GM23338 (cell line): ENCODE measurements at regions not wholly inside any gene's neighbourhood (a gene's known extent, or its start where the extent isn't known, plus 50 kb on each side); places are given as distances from the start of the nearest gene placed in this dataset.
A peak's percentile ranks its signal among the peaks of the same experiment; 100 is the strongest.

ENCODE experiments used
- ATAC-seq: fragments of 200-7000 bp; cut with Tn5 transposase; 3 replicates; pipeline ENCODE4 v1.9.1; 2020
- DNase-seq: peaks from one replicate; pipeline ENCODE4 v3.0.0-alpha.2; 2015; ENCODE audit warnings: low spot score
- H2AFZ ChIP-seq: fragments of 200-600 bp; sonication (generic); 2 replicates; pipeline ENCODE4 v1.8.0; 2016; ENCODE audit warnings: antibody characterized with exemption, mild to moderate bottlenecking, moderate library complexity
- H3F3A ChIP-seq: fragments of 200-600 bp; sonication (generic); replicated peaks from 2 replicates; pipeline ENCODE4 v1.8.0; 2017; ENCODE audit warnings: antibody characterized with exemption, mixed run types, low read depth
- H3K27ac ChIP-seq: fragments of 200-600 bp; sonication (generic); 2 replicates; pipeline ENCODE4 v1.6.1; 2016; ENCODE audit warnings: low read depth
- H3K27me3 ChIP-seq: fragments of 200-600 bp; sonication (generic); 2 replicates; pipeline ENCODE4 v1.8.0; 2016; ENCODE audit warnings: mild to moderate bottlenecking, mixed run types, moderate library complexity; ENCODE audit not compliant: insufficient read depth
- H3K36me3 ChIP-seq: fragments of 200-600 bp; sonication (generic); 2 replicates; pipeline ENCODE4 v1.8.0; 2016; ENCODE audit warnings: mild to moderate bottlenecking; ENCODE audit not compliant: insufficient read depth
- H3K4me1 ChIP-seq: fragments of 200-600 bp; sonication (generic); 2 replicates; pipeline ENCODE4 v1.8.0; 2016; ENCODE audit warnings: mild to moderate bottlenecking, moderate library complexity; ENCODE audit not compliant: insufficient read depth
- H3K4me2 ChIP-seq: fragments of 200-600 bp; sonication (generic); 2 replicates; pipeline ENCODE4 v1.7.1; 2017; ENCODE audit warnings: mixed run types
- H3K4me3 ChIP-seq: fragments of 200-600 bp; sonication (generic); 2 replicates; pipeline ENCODE4 v1.6.1; 2016; ENCODE audit warnings: mixed run types
- H3K79me2 ChIP-seq: fragments of 200-600 bp; sonication (generic); replicated peaks from 2 replicates; pipeline ENCODE4 v1.8.0; 2017; ENCODE audit warnings: mild to moderate bottlenecking; ENCODE audit not compliant: insufficient read depth
- H3K9me2 ChIP-seq: fragments of 200-600 bp; sonication (generic); 2 replicates; pipeline ENCODE4 v1.8.0; 2017; ENCODE audit not compliant: insufficient read depth
- H4K20me1 ChIP-seq: fragments of 200-600 bp; sonication (generic); replicated peaks from 2 replicates; pipeline ENCODE4 v1.8.0; 2017; ENCODE audit warnings: mild to moderate bottlenecking; ENCODE audit not compliant: insufficient read depth
- H3K27ac Mint-ChIP-seq: 2 replicates; pipeline ENCODE4 v1.8.0; 2020; ENCODE audit warnings: inconsistent platforms, mild to moderate bottlenecking, moderate library complexity, mixed read lengths
- H3K27me3 Mint-ChIP-seq: 3 replicates; pipeline ENCODE4 v1.8.0; 2022; ENCODE audit warnings: low read depth, mild to moderate bottlenecking, moderate library complexity, mixed read lengths, inconsistent platforms; ENCODE audit not compliant: insufficient read depth, poor library complexity
- H3K36me3 Mint-ChIP-seq: 3 replicates; pipeline ENCODE4 v1.8.0; 2021; ENCODE audit warnings: low read depth, mild to moderate bottlenecking, inconsistent platforms, moderate library complexity, mixed read lengths
- H3K4me1 Mint-ChIP-seq: 3 replicates; pipeline ENCODE4 v1.8.0; 2020; ENCODE audit warnings: mild to moderate bottlenecking, inconsistent platforms, mixed read lengths
- H3K4me3 Mint-ChIP-seq: 3 replicates; pipeline ENCODE4 v1.8.0; 2021; ENCODE audit warnings: moderate library complexity, mild to moderate bottlenecking, inconsistent platforms, mixed read lengths
- H3K9me3 Mint-ChIP-seq: 3 replicates; pipeline ENCODE4 v1.8.0; 2020; ENCODE audit warnings: moderate library complexity, mild to moderate bottlenecking, inconsistent platforms, mixed read lengths
- CREB1 ChIP-seq: fragments of 250-450 bp; sonication (Bioruptor Pico); IDR thresholded peaks from 2 replicates; pipeline ENCODE4 v1.5.0; 2020; ENCODE audit warnings: low read depth, mild to moderate bottlenecking, moderate library complexity
- ETS1 ChIP-seq: IDR thresholded peaks from 2 replicates; pipeline ENCODE4 v1.6.1; 2016; ENCODE audit warnings: antibody characterized with exemption
- EZH2 ChIP-seq: fragments of 200-600 bp; sonication (generic); IDR thresholded peaks from one replicate; pipeline ENCODE4 v1.8.0; 2017; ENCODE audit warnings: antibody characterized with exemption, mild to moderate bottlenecking, low read depth; ENCODE audit not compliant: unreplicated experiment
- EZH2phosphoT487 ChIP-seq: fragments of 200-600 bp; sonication (generic); IDR thresholded peaks from one replicate; pipeline ENCODE4 v1.8.1; 2018; ENCODE audit warnings: antibody characterized with exemption; ENCODE audit not compliant: unreplicated experiment
- JUNB ChIP-seq: IDR thresholded peaks from one replicate; pipeline ENCODE4 v1.6.1; 2016; ENCODE audit warnings: antibody characterized with exemption; ENCODE audit not compliant: unreplicated experiment
- NANOG ChIP-seq: IDR thresholded peaks from 2 replicates; pipeline ENCODE4 v1.6.1; 2016; ENCODE audit warnings: antibody characterized with exemption, borderline replicate concordance
- POLR2AphosphoS5 ChIP-seq: IDR thresholded peaks from 2 replicates; pipeline ENCODE4 v1.6.1; 2016; ENCODE audit warnings: antibody characterized with exemption, low read depth
- REST ChIP-seq: IDR thresholded peaks from one replicate; pipeline ENCODE4 v1.6.1; 2018; ENCODE audit warnings: antibody characterized with exemption; ENCODE audit not compliant: unreplicated experiment
- STAT1 ChIP-seq: IDR thresholded peaks from one replicate; pipeline ENCODE4 v1.6.1; 2016; ENCODE audit warnings: antibody characterized with exemption; ENCODE audit not compliant: unreplicated experiment
- ZNF114 ChIP-seq: fragments of 250-450 bp; sonication (Bioruptor Pico); IDR thresholded peaks from 2 replicates; pipeline ENCODE4 v1.5.0; 2020; ENCODE audit warnings: mild to moderate bottlenecking, moderate library complexity
- ZNF331 ChIP-seq: fragments of 250-450 bp; sonication (Bioruptor Pico); IDR thresholded peaks from 2 replicates; pipeline ENCODE4 v1.5.0; 2020; ENCODE audit warnings: low read depth, mild to moderate bottlenecking, moderate library complexity
- TF ChIP-seq, protein P1 (sequence below): fragments of 250-450 bp; sonication (Bioruptor Pico); IDR thresholded peaks from 2 replicates; pipeline ENCODE4 v1.5.0; 2020; ENCODE audit warnings: mild to moderate bottlenecking, moderate library complexity

DNA sequence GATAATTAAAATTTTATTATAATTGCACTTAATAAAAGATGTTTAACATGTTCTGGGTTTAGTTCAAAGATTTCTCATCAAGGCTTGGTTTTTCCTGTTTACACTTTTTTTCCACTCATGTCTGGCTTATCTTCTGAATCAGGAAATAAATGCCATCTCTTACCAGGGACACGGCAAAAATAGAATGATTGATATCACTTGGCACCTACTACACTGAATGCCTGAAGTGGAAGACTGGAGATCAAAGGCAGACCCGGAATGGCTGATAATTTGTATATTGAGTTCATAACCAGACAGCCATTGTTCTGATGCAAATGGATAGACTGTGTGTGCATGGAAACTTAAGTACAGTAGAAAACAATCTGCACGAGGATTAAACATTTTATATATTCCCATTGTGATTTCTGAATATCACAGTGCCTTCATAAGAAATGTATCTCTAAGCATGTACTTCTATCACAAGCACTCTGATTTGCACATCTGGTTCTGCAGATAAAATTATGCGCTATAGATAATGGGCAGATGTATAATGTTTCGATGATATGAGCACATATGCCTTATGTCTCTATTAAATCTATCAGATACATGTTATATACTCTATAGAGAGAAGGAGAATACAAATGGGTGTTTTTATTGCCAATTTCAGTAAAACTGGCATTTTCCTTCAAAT is 304.8 kb downstream of the RND3 start (continued):
- TF ChIP-seq NANOG (no peak), JUNB (no peak), POLR2AphosphoS5 (no peak), EZH2 (no peak), CREB1 (CRISPR knock-in tag) (no peak), ETS1 (no peak), ZNF331 (CRISPR knock-in tag) (no peak)

DNA sequence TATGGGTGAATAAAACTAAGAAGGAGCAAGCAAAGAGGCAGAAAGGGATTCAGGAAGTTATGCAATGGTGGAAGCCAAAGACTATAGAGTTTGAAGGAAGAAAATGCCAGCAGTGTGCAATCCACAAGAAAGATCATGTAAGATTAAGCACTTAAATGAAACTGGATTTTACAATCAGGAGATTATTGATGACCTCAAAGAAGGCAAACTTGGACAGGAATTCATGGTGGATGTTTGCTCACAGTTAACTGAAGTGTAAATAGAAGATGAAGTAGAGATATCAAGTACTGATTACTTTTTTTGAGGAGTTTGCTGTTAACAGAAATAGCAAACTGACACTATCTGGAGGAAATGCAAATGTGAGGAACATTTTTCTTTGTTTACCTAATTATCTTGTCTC is 308.9 kb downstream of the RND3 start:
- ATAC-seq (no peak), DNase-seq (no peak)
- Mint-ChIP-seq H3K36me3 (no peaks in the 10 kb centered on the region; the same call in 2 of the 3 replicates), H3K9me3 (0 out of 3 replicates have a peak, but pooled peaks cover 3% of the 10 kb centered on the region), H3K27ac (no peak overlapping the region), H3K27me3 (no peaks in the 10 kb centered on the region), H3K4me3 (no peak overlapping the region), H3K4me1 (peaks cover 3% of the 10 kb centered on the region; the same call in 1 of the 3 replicates)
- Histone ChIP-seq H3K4me3 (no peak overlapping the region), H3K4me2 (no peak overlapping the region), H3K9me2 (peaks cover 2% of the 10 kb centered on the region; the same call in 1 of the 2 replicates), H4K20me1 (no peaks in the 10 kb centered on the region), H3K27ac (no peak overlapping the region), H3K27me3 (no peaks in the 10 kb centered on the region), H3F3A (no peaks in the 10 kb centered on the region), H3K4me1 (no peaks in the 10 kb centered on the region), H3K36me3 (no peaks in the 10 kb centered on the region), H2AFZ (peak overlapping the region; percentile 40; the same call in 1 of the 2 replicates), H3K79me2 (no peaks in the 10 kb centered on the region)
- no peak for TF ChIP-seq EZH2
- TF ChIP-seq JUNB: no peak
- no peak for TF ChIP-seq ETS1
- TF ChIP-seq, protein P1, sequence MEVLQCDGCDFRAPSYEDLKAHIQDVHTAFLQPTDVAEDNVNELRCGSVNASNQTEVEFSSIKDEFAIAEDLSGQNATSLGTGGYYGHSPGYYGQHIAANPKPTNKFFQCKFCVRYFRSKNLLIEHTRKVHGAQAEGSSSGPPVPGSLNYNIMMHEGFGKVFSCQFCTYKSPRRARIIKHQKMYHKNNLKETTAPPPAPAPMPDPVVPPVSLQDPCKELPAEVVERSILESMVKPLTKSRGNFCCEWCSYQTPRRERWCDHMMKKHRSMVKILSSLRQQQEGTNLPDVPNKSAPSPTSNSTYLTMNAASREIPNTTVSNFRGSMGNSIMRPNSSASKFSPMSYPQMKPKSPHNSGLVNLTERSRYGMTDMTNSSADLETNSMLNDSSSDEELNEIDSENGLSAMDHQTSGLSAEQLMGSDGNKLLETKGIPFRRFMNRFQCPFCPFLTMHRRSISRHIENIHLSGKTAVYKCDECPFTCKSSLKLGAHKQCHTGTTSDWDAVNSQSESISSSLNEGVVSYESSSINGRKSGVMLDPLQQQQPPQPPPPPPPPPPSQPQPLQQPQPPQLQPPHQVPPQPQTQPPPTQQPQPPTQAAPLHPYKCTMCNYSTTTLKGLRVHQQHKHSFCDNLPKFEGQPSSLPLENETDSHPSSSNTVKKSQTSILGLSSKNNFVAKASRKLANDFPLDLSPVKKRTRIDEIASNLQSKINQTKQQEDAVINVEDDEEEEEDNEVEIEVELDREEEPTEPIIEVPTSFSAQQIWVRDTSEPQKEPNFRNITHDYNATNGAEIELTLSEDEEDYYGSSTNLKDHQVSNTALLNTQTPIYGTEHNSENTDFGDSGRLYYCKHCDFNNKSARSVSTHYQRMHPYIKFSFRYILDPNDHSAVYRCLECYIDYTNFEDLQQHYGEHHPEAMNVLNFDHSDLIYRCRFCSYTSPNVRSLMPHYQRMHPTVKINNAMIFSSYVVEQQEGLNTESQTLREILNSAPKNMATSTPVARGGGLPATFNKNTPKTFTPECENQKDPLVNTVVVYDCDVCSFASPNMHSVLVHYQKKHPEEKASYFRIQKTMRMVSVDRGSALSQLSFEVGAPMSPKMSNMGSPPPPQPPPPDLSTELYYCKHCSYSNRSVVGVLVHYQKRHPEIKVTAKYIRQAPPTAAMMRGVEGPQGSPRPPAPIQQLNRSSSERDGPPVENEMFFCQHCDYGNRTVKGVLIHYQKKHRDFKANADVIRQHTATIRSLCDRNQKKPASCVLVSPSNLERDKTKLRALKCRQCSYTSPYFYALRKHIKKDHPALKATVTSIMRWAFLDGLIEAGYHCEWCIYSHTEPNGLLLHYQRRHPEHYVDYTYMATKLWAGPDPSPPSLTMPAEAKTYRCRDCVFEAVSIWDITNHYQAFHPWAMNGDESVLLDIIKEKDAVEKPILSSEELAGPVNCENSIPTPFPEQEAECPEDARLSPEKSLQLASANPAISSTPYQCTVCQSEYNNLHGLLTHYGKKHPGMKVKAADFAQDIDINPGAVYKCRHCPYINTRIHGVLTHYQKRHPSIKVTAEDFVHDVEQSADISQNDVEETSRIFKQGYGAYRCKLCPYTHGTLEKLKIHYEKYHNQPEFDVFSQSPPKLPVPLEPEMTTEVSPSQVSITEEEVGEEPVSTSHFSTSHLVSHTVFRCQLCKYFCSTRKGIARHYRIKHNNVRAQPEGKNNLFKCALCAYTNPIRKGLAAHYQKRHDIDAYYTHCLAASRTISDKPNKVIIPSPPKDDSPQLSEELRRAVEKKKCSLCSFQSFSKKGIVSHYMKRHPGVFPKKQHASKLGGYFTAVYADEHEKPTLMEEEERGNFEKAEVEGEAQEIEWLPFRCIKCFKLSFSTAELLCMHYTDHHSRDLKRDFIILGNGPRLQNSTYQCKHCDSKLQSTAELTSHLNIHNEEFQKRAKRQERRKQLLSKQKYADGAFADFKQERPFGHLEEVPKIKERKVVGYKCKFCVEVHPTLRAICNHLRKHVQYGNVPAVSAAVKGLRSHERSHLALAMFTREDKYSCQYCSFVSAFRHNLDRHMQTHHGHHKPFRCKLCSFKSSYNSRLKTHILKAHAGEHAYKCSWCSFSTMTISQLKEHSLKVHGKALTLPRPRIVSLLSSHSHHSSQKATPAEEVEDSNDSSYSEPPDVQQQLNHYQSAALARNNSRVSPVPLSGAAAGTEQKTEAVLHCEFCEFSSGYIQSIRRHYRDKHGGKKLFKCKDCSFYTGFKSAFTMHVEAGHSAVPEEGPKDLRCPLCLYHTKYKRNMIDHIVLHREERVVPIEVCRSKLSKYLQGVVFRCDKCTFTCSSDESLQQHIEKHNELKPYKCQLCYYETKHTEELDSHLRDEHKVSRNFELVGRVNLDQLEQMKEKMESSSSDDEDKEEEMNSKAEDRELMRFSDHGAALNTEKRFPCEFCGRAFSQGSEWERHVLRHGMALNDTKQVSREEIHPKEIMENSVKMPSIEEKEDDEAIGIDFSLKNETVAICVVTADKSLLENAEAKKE: no peak
- no peak for TF ChIP-seq EZH2phosphoT487
- TF ChIP-seq CREB1 (CRISPR knock-in tag): no peak
- no peak for TF ChIP-seq ZNF114 (CRISPR knock-in tag)
- no peak for TF ChIP-seq REST
- TF ChIP-seq ZNF331 (CRISPR knock-in tag): no peak
- TF ChIP-seq POLR2AphosphoS5: no peak
- no peak for TF ChIP-seq NANOG
- no peak for TF ChIP-seq STAT1
